MCF 10A (cell line): ENCODE measurements at regions not wholly inside any gene's neighbourhood (a gene's known extent, or its start where the extent isn't known, plus 50 kb on each side); places are given as distances from the start of the nearest gene placed in this dataset.
"Not testable (repeated sequence)": the region's sequence is repeated elsewhere in the genome, so short reads cannot be mapped to it uniquely, and the experiment has no call there.

ENCODE experiments used
- BruUV-seq: library from RNA; stranded (reverse); fragments of 400-500 nt; replicated peaks from 2 replicates; lab custom pipeline; 2021; lab: Mats Ljungman, UMichigan
- CTCF ChIA-PET: fragments of 300-600 bp; sonication (Branson Sonifier 250); formaldehyde crosslinking; extraction: SDS; loops from one replicate; lab custom pipeline; 2021; ENCODE audit warnings: antibody characterized with exemption, inconsistent platforms; lab: Yijun Ruan, JAX
- POLR2A ChIA-PET: fragments of 300-600, 350-650 bp; sonication (Branson Sonifier 250); formaldehyde crosslinking; extraction: SDS; loops from one replicate; lab custom pipeline; 2020; ENCODE audit warnings: antibody characterized with exemption, inconsistent platforms; lab: Yijun Ruan, JAX
- DNase-seq: peaks from one replicate; pipeline ENCODE4 v3.0.0-alpha.2; 2018; ENCODE audit not compliant: unreplicated experiment
- H3K27ac Mint-ChIP-seq: one replicate; pipeline ENCODE4 v1.8.0; 2022; ENCODE audit warnings: mild to moderate bottlenecking, low read depth, mixed read lengths; ENCODE audit not compliant: unreplicated experiment
- H3K27me3 Mint-ChIP-seq: one replicate; pipeline ENCODE4 v1.8.0; 2022; ENCODE audit warnings: mixed read lengths; ENCODE audit not compliant: insufficient read depth, unreplicated experiment
- H3K36me3 Mint-ChIP-seq: one replicate; pipeline ENCODE4 v1.8.0; 2022; ENCODE audit warnings: mild to moderate bottlenecking, moderate library complexity, mixed read lengths; ENCODE audit not compliant: insufficient read depth, unreplicated experiment
- H3K4me1 Mint-ChIP-seq: one replicate; pipeline ENCODE4 v1.8.0; 2022; ENCODE audit warnings: mixed read lengths; ENCODE audit not compliant: insufficient read depth, unreplicated experiment
- H3K4me3 Mint-ChIP-seq: one replicate; pipeline ENCODE4 v1.8.0; 2022; ENCODE audit warnings: mild to moderate bottlenecking, moderate library complexity, mixed read lengths; ENCODE audit not compliant: unreplicated experiment
- H3K9me3 Mint-ChIP-seq: one replicate; pipeline ENCODE4 v1.8.0; 2022; ENCODE audit warnings: mixed read lengths; ENCODE audit not compliant: unreplicated experiment
- intact Hi-C: fragments of 100-400 bp; cut with micrococcal nuclease; formaldehyde crosslinking; loops from 2 replicates; pipeline ENCODE4 v1.14.1; 2022
- TF ChIP-seq, protein P1 (sequence below): fragments of 200-600 bp; IDR thresholded peaks from one replicate; pipeline ENCODE4 v1.8.0; 2022; ENCODE audit warnings: antibody characterized with exemption, mild to moderate bottlenecking; ENCODE audit not compliant: unreplicated experiment

DNA sequence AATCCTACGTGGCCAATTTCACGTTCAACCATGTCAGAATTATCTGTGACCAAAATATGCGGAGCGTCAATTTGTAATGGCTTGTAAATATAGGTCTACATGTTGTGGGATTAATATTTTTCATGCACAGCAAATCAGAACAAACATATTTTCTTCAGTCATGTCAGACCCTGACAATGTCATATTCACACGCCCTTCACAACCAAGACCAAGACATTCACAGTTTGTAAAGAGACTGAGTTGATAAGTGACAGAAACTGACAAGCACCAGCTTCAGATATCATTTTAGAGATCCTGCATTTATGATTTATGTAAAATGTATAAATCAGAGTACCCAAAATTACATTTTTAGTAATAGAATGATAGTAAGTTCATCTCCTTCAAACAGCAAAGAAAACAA is 57.3 kb upstream of the NOVA1 start:
- H3K36me3 Mint-ChIP-seq: no peaks in the 10 kb centered on the region
- H3K4me1 Mint-ChIP-seq: no peaks in the 10 kb centered on the region
- ChIA-PET POLR2A (no interaction called here), CTCF (no interaction called here)
- H3K9me3 Mint-ChIP-seq: no peaks in the 10 kb centered on the region
- DNase-seq: no peak
- no peak overlapping the region for H3K27ac Mint-ChIP-seq
- BruUV-seq: no TSS peak
- TF ChIP-seq, protein P1, sequence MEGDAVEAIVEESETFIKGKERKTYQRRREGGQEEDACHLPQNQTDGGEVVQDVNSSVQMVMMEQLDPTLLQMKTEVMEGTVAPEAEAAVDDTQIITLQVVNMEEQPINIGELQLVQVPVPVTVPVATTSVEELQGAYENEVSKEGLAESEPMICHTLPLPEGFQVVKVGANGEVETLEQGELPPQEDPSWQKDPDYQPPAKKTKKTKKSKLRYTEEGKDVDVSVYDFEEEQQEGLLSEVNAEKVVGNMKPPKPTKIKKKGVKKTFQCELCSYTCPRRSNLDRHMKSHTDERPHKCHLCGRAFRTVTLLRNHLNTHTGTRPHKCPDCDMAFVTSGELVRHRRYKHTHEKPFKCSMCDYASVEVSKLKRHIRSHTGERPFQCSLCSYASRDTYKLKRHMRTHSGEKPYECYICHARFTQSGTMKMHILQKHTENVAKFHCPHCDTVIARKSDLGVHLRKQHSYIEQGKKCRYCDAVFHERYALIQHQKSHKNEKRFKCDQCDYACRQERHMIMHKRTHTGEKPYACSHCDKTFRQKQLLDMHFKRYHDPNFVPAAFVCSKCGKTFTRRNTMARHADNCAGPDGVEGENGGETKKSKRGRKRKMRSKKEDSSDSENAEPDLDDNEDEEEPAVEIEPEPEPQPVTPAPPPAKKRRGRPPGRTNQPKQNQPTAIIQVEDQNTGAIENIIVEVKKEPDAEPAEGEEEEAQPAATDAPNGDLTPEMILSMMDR: no peak
- intact Hi-C loops: no loop called here
- H3K27me3 Mint-ChIP-seq: no peaks in the 10 kb centered on the region
- H3K4me3 Mint-ChIP-seq: no peak overlapping the region

DNA sequence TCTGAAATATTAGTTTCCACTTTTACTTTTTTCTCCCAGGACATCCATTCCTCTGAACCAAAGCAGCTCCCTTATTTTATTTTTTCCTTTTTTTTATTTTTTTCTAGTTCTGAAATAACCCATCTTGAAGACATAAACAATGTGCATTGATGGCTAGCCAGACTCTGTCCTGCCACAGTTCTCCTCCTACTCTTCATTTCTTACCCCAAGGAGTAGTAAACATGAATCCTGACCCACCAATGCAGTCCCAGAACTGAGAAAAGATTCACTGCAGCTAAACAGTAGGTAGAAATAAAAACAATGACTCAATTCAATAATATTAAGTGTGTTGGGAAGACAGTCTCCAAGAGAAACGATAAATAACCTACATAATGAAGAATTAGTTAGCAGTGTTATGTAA is 65.7 kb upstream of the NOVA1 start:
- TF ChIP-seq, protein P1: no peak
- CTCF ChIA-PET: interaction anchor here (0.7 kb wide), 2 partner anchors 171 to 298 kb away, joined by 3 to 4 read pairs; no protein-coding TSS in a partner anchor
- intact Hi-C loops: no loop called here

DNA sequence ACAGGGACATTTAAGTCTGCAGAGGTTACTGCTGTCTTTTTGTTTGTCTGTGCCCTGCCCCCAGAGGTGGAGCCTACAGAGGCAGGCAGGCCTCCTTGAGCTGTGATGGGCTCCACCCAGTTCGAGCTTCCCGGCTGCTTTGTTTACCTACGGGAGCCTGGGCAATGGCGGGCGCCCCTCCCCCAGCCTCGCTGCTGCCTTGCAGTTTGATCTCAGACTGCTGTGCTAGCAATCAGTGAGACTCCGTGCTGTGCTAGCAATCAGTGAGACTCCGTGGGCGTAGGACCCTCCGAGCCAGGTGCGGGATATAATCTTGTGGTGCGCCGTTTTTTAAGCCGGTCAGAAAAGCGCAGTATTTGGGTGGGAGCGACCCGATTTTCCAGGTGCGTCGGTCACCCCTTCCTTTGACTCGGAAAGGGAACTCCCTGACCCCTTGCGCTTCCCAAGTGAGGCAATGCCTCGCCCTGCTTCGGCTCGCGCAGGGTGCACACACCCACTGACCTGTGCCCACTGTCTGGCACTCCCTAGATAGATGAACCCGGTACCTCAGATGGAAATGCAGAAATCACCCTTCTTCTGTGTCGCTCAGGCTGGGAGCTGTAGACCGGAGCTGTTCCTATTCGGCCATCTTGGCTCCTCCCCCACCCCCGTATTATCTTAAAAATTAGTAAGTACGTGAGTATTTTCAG is 81.0 kb upstream of the NOVA1 start:
- intact Hi-C loops, H3K27ac Mint-ChIP-seq, H3K27me3 Mint-ChIP-seq, BruUV-seq, DNase-seq, POLR2A ChIA-PET, H3K36me3 Mint-ChIP-seq, CTCF ChIA-PET, H3K4me3 Mint-ChIP-seq, H3K4me1 Mint-ChIP-seq: not testable (repeated sequence)
- peaks cover 15% of the 10 kb centered on the region for H3K9me3 Mint-ChIP-seq

More for the DNA sequence above, 65.7 kb upstream of the NOVA1 start:
- POLR2A ChIA-PET: no interaction called here
- Mint-ChIP-seq H3K36me3 (no peaks in the 10 kb centered on the region), H3K4me3 (no peak overlapping the region), H3K27ac (no peak overlapping the region), H3K9me3 (peaks cover 14% of the 10 kb centered on the region), H3K4me1 (no peaks in the 10 kb centered on the region), H3K27me3 (no peaks in the 10 kb centered on the region)
- BruUV-seq: no TSS peak
- DNase-seq: no peak

DNA sequence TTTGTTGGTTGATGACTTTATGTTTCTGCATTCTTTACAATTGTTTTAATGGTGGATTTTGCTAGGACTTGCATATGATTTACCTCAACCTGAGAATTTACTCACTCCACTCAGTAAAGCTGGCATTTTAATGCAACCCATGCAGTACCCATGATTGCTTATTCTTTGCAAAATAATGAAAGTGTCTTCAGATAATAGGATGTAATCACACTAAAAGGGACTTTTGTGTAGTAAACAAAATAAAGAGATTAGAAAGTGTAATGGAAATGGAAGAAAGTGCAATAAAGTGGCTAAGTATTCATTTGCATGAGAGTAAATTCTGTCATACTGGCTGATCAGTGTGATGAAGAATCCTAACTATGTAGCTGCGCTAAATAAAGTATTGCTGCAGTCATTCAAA is 87.6 kb upstream of the NOVA1 start:
- H3K4me3 Mint-ChIP-seq: no peak overlapping the region
- intact Hi-C loops: no loop called here
- ChIA-PET POLR2A (no interaction called here), CTCF (interaction anchor here (0.7 kb wide), 1 partner anchor 14 kb away, joined by 3 read pairs; no protein-coding TSS in a partner anchor)
- H3K27me3 Mint-ChIP-seq: no peaks in the 10 kb centered on the region
- no TSS peak for BruUV-seq
- TF ChIP-seq, protein P1: no peak
- H3K36me3 Mint-ChIP-seq: no peaks in the 10 kb centered on the region
- H3K4me1 Mint-ChIP-seq: no peaks in the 10 kb centered on the region
- no peak overlapping the region for H3K27ac Mint-ChIP-seq
- no peak for DNase-seq
- no peaks in the 10 kb centered on the region for H3K9me3 Mint-ChIP-seq
